HG03045 (cell line): ENCODE measurements at regions not wholly inside any gene's neighbourhood (a gene's known extent, or its start where the extent isn't known, plus 50 kb on each side); places are given as distances from the start of the nearest gene placed in this dataset.

ENCODE experiments used
- ATAC-seq: cut with Tn5 transposase; IDR thresholded peaks from one replicate; pipeline ENCODE4 v1.9.1; 2021; ENCODE audit warnings: mild to moderate bottlenecking, moderate library complexity; ENCODE audit not compliant: unreplicated experiment

- no peak for ATAC-seq
Observed at GRCh38 chr5:168039039-168039438, 252.4 kb upstream of the WWC1 start.

DNA sequence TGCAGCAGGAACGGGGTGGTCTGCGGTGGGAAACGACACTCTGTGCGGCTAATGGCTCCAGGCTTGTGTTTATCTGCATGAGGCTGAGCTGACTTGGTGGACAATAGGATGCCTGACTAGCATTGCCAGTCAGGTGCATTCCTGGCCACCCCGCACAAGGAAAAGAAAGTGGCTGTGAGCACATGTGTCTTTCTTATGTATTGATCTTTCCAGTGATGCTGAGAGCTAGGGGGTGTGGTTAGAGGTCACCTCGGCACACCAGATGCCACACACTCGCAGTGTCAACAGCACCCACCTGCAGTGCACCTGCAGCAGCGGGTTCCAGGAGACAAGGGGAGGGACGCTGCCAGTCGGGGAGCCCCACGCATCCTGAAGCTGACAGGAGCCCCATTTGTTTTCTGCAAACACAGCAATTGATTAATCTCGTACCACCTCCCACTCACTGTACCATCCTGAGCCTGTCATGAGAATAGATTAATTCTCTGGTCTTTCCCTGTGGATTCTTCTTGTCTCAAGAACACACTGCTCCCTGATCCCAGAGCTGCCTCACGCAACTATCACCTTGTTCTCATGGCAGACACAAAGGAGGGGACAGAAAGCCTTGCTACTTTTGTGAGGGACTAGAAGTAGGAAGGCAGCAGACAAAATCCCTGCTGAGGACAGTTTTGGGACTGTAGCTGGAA is 251.7 kb upstream of the WWC1 start:
- ATAC-seq, result no peak

GRCh38 chr5:168041583-168041982 is 249.9 kb upstream of the WWC1 start:
- no peak for ATAC-seq

GRCh38 chr5:168042284-168043068 is 249.0 kb upstream of the WWC1 start:
- no peak for ATAC-seq

DNA sequence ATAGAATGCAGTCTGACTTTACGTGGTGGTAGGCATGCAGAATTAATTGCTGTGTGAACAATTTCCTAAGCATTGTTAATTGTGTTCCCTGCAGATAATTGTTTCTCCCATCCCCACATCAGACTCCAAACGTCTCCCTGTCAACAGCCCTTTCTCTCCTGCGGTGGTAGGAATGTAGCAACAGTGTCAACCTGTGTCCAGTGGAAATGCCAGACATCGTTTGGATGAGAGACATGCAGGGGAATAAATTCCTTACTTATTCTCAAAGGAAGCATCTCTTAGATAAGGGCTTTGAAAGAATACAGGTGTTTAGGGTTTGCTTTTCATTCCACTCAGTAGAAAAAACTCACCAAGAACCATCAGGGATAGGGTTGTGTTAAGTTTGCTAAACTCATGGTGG is 245.3 kb upstream of the WWC1 start:
- no peak for ATAC-seq

DNA sequence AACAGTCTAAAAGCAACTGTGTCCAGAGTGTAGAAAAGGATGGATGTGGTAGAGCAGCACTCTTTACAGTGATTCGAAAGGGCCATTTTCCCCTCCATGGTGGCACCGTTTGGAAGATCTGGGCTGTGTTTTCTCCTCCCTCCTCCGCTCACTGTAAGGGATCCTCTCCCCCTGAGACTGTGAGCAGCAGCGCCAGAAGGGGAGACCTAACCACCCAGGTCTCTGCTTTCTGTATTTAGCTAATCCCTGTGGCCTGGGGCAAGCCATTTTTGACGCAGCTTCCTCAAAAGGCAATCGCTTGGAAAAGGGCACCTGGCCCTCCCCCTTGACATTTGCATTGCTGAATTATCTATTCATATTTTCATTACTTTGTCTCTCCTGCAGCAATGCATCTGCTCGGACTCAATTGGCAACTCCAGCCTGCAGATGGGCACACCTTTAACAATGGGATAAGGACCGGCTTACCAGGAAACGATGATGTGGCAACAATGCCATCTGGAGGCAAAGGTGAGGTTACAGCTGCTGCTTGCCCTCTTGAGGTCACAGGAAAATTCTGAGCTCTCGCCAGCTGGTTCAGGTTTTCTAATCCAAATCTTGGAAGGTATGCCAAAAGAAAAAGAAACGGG is 244.3 kb upstream of the WWC1 start:
- ATAC-seq, result no peak

DNA sequence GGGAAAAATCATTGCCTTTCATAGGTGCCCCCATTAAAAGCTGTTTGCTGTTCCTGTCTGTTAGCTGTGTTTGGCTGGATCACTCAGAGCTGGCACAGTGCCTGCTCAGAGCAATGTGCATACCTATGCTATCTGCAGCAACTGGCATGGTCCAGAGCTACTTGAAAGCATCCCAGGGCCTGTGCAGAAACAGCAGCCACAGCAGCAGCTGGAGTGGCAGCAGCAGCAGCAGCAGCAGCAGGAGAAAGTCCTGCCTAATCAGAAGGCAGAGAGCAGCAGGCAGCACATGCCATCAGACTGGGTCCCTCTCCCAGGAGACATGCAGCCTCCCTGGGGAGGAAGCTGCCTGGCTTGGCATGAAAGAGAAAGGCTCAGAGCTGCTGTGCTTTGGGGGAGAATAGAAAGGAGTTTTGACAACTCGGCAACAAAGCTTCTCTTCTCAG is 243.8 kb upstream of the WWC1 start:
- ATAC-seq, result no peak

DNA sequence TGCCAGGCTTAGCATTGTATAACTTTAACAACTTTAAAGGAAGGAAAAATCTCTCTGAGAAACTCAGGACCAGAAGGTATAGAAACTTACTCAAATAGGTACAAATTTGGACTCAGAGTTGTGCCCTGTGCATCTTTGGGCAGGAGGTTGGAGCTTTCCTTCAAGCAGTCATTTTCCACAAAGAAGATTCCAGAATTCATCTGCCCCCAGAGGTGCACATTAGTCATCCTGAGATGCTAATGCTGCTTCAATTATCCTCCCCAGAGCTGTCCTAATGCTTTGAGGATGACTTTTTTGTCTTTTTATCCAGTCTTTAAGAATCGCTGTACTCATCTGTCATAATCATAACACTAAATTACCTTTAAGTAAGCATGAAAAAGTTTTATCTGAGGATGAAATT is 243.0 kb upstream of the WWC1 start:
- no peak for ATAC-seq

DNA sequence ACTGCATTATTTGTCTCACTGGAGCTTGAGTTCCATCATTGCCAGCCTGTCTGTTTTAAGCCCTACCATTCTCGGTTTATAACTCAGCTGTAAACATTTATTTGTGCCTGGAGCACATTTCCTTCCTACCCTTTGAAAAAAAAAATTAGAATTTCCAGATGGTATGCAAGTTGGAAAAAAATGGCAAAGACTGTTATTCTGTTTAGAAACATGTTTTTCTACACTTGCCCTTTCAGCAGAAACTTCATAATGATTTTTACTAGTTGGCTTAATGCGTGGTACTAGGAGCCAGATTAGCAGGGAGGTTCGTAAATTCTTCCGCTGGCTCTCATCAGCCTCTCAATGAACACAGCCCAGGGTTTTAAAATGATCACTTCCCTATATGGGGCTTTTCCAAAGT is 238.8 kb upstream of the WWC1 start:
- no peak for ATAC-seq

- ATAC-seq, result no peak
Observed at GRCh38 chr5:168054091-168054490, 237.4 kb upstream of the WWC1 start.

DNA sequence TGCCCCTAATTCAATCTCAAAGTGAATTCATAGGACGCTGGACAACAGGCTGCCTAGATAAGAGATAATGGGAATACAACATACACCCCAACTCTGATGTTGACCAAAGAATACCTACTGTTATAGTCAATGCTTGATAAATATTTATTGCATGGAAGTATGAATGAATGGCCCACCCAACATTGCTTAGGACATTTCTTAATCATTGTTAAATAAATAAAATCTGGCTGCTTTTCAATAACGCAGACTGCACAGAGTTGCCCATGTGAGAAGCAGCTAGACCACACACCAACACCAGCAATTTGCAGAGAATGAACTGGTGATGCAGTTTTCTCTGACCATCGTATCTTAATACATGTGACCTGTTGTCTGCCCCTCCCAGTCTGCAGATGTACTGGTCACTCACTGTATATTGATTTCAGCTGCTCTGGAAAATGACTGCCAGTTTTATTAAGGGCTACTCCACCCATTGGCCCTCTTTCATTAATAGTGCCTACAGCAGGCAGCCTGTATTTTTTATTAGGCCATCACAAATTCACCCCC is 236.2 kb upstream of the WWC1 start:
- ATAC-seq, result no peak

DNA sequence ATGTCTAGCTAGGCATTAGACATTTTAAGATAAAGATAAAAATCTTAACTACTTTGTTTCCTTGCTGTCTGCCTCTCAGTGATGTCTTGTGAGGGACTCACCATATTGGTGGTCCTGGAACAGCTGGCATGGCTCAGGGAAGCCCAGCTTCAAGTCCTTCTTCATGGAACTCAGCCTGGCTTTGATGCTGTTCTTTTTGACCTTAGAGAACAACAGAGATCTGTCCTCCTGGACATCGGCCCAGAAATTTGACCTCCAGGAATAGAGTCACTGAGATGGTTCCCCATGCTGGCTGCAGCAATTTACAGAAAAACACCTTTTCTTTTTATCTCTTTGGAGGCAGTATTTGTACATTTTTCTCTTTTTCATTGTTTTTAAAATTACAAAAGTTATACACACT is 235.5 kb upstream of the WWC1 start:
- ATAC-seq, result no peak

DNA sequence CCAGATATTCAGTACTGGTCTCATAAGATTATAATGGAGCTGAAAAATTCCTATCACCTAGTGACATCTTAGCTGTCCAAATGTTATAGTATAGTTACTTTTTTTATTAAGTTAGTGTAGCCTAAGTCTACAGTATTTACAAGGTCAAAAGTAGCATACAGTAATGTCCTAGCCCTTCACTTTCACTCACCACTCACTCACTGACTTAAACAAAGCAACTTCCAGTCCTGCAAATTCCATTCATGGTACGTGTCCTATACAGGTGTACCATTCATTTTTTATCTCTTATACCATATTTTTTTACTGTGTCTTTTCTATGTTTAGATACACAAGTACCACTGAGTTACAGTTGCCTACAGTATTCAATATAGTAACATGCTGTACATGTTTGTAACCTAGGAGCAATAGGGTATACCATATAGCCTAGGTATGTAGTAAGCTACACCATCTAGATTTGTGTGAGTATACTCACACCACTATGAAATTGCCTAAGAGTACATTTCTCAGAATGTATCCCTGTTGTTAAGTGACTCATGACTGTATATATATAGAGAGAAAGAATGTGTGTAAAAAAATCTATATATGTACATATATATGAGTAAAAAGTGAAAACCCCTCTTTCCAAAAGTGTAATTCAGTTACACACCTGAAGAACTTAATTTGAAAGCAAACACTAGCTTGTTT is 234.8 kb upstream of the WWC1 start:
- no peak for ATAC-seq

DNA sequence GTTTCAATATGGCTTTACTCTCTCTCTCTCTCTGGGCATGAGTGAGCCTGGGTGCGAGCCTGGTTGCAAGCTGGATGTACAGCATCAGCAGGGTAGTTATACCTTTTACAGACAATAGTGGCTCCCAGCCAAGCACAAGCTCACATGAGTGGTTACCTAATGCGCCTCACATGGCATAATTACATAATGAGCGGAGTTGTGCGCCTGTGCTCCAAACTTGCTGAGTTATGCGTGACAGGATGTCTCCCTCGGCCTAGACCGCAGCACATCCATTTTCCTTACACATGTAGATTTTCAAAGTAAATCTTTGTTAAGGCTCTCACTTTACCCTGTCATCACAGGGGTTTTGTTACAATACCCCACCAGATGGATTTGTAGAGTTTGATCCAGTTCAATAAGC is 233.5 kb upstream of the WWC1 start:
- no peak for ATAC-seq

GRCh38 chr5:168059131-168059530 is 232.3 kb upstream of the WWC1 start:
- ATAC-seq, result no peak

DNA sequence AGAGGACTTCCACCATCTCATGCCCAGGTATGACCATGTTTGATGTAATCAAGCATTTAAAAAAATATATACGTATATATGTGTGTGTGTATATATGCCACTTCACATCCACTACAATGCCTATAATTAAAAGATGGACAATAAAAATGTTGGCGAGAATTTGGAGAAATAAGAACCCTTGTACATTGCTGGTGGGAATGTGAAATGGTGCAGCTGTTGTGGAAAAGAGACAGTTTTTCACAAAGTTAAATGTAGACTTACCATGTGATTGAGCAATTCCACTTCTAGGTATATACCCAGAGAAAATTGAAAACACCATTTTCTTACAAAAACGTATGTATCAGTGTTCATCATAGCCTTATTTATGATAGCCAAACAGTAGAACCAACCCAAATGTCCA is 229.2 kb upstream of the WWC1 start:
- ATAC-seq, result no peak

GRCh38 chr5:168064457-168064856 is 227.0 kb upstream of the WWC1 start:
- no peak for ATAC-seq

GRCh38 chr5:168064933-168065622 is 226.4 kb upstream of the WWC1 start:
- no peak for ATAC-seq

- ATAC-seq, result no peak
Observed at GRCh38 chr5:168066536-168067208, 224.8 kb upstream of the WWC1 start.

DNA sequence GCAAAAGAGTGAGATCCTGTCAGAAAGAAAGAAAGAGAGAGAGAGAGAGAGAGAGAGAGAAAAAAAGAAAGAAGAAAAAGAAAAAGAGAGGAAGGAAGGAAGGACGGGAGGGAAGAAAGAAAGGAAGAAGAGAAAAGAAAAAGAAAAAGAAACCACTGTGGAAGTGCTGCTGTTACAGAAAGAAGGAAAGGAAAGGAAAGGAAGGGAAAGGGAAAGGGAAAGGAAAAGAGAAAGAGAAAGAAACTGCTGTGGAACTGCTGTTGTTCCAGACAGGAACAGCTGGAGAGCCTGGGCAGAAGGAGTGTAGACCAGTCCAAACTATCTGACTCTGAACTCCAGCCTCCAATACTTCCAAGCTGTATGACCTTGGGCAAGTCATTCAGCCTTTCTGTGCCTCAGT is 220.7 kb upstream of the WWC1 start:
- ATAC-seq, result no peak
